Fibroblast of lung (primary cell): ENCODE measurements at regions not wholly inside any gene's neighbourhood (a gene's known extent, or its start where the extent isn't known, plus 50 kb on each side); places are given as distances from the start of the nearest gene placed in this dataset.

ENCODE experiments used
- DNase-seq, 2 donors: peaks; one replicate each; pipeline versions ENCODE4 v3.0.0 to v3.0.0-alpha.2; 2010; ENCODE audit warnings: low read depth in 2 of 2
- H2AFZ ChIP-seq: 2 replicates; pipeline ENCODE4 v1.5.1; 2012; ENCODE audit warnings: low read length, control low read depth, inconsistent platforms
- H3K27ac ChIP-seq: 2 replicates; pipeline ENCODE4 v1.5.1; 2011; ENCODE audit warnings: low read length, control low read depth; ENCODE audit not compliant: insufficient read depth
- H3K27me3 ChIP-seq: 2 replicates; pipeline ENCODE4 v1.5.1; 2011; ENCODE audit warnings: mild to moderate bottlenecking, low read length; ENCODE audit not compliant: control insufficient read depth, insufficient read depth
- H3K36me3 ChIP-seq: 2 replicates; pipeline ENCODE4 v1.5.1; 2011; ENCODE audit warnings: low read length; ENCODE audit not compliant: control insufficient read depth, insufficient read depth
- H3K4me1 ChIP-seq: 2 replicates; pipeline ENCODE4 v1.5.1; 2011; ENCODE audit warnings: low read length; ENCODE audit not compliant: control insufficient read depth, insufficient read depth; ENCODE audit errors: extremely low read depth
- H3K4me2 ChIP-seq: 2 replicates; pipeline ENCODE4 v1.5.1; 2011; ENCODE audit warnings: low read length, control low read depth; ENCODE audit not compliant: insufficient read depth; ENCODE audit errors: extremely low read depth
- H3K4me3 ChIP-seq, 4 experiments: fragments of 200-600 bp in 1 of 4; sonication (generic) in 1 of 4; replicated peaks in 1 of 4; 2 replicates each; pipeline ENCODE4 v1.5.1; 2011 to 2016; ENCODE audit warnings: low read length in 4 of 4, low read depth in 3 of 4, mild to moderate bottlenecking in 3 of 4, control low read depth in 2 of 4, inconsistent platforms in 1 of 4, mixed read lengths in 1 of 4; ENCODE audit not compliant: insufficient read depth in 1 of 4; ENCODE audit errors: control extremely low read depth in 1 of 4
- H3K79me2 ChIP-seq: 2 replicates; pipeline ENCODE4 v1.5.1; 2012; ENCODE audit warnings: mild to moderate bottlenecking, low read length, inconsistent platforms; ENCODE audit not compliant: control insufficient read depth, insufficient read depth
- H3K9ac ChIP-seq: 2 replicates; pipeline ENCODE4 v1.5.1; 2011; ENCODE audit warnings: mild to moderate bottlenecking, low read length, control low read depth; ENCODE audit not compliant: insufficient read depth
- H3K9me3 ChIP-seq: 2 replicates; pipeline ENCODE4 v1.5.1; 2012; ENCODE audit warnings: low read depth, low read length; ENCODE audit not compliant: control insufficient read depth, insufficient read depth
- H4K20me1 ChIP-seq: 2 replicates; pipeline ENCODE4 v1.5.1; 2011; ENCODE audit warnings: low read length; ENCODE audit not compliant: control insufficient read depth, insufficient read depth; ENCODE audit errors: extremely low read depth
- EZH2 ChIP-seq: IDR thresholded peaks from 2 replicates; pipeline ENCODE4 v1.5.1; 2012; ENCODE audit warnings: low read length, control low read depth, mild to moderate bottlenecking; ENCODE audit errors: missing control alignments
- TF ChIP-seq, protein P1 (sequence below), 2 donors: IDR thresholded peaks in 1 of 2; conservative IDR thresholded peaks in 1 of 2; 1 replicate in 1 of 2; 2 replicates in 1 of 2; pipeline ENCODE4 v1.5.1; 2011 to 2012; ENCODE audit warnings: low read length in 2 of 2, control low read depth in 1 of 2, inconsistent platforms in 1 of 2, low read depth in 1 of 2, mild to moderate bottlenecking in 1 of 2

DNA sequence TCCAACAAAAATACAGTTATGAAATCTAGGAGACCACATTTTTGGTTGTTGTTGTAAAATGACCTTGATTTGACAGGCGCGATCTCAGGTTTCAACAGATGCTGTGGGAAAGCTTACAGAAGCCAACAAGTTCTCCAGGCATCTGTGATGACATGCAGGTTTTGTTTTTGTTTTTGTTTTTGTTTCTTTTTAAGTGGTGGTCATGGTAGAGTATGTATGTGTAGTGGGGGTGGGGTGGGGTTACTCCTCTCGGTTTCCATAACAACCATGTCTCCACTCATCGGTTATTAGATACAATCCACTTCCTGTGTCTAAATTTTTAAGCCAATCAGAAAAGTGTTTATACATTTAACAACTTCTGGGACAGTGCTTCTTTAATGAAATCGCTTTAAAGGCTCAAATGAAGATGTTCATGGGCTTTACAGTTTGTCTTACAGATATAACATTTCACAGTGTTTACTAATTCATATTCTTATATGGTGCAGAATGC is 199.9 kb upstream of the FOXN3 start:
- peak overlapping the region; percentile 84 for H3K27ac ChIP-seq
- peaks cover 8% of the 10 kb centered on the region for H3K4me1 ChIP-seq
- H3K79me2 ChIP-seq, result peaks cover 1% of the 10 kb centered on the region
- H3K9ac ChIP-seq, result no peak overlapping the region
- no peaks in the 10 kb centered on the region for H3K27me3 ChIP-seq
- no peaks in the 10 kb centered on the region for H3K36me3 ChIP-seq
- TF ChIP-seq EZH2, result no peak
- TF ChIP-seq, protein P1, sequence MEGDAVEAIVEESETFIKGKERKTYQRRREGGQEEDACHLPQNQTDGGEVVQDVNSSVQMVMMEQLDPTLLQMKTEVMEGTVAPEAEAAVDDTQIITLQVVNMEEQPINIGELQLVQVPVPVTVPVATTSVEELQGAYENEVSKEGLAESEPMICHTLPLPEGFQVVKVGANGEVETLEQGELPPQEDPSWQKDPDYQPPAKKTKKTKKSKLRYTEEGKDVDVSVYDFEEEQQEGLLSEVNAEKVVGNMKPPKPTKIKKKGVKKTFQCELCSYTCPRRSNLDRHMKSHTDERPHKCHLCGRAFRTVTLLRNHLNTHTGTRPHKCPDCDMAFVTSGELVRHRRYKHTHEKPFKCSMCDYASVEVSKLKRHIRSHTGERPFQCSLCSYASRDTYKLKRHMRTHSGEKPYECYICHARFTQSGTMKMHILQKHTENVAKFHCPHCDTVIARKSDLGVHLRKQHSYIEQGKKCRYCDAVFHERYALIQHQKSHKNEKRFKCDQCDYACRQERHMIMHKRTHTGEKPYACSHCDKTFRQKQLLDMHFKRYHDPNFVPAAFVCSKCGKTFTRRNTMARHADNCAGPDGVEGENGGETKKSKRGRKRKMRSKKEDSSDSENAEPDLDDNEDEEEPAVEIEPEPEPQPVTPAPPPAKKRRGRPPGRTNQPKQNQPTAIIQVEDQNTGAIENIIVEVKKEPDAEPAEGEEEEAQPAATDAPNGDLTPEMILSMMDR (conservative IDR thresholded peaks at IDR 0.05 in 1 of 2, IDR thresholded peaks at IDR 0.05 in 1 of 2; ENCODE audit: low read depth in 1 of 2, low read length in 2 of 2), result no peak
- H3K4me2 ChIP-seq, result peak overlapping the region; percentile 91
- no peaks in the 10 kb centered on the region for H3K9me3 ChIP-seq
- H2AFZ ChIP-seq, result no peak overlapping the region
- peak overlapping the region; percentile 38 to 96 (median 67) for H3K4me3 ChIP-seq
- no peaks in the 10 kb centered on the region for H4K20me1 ChIP-seq
- DNase-seq, result peak; percentile 27 to 46

DNA sequence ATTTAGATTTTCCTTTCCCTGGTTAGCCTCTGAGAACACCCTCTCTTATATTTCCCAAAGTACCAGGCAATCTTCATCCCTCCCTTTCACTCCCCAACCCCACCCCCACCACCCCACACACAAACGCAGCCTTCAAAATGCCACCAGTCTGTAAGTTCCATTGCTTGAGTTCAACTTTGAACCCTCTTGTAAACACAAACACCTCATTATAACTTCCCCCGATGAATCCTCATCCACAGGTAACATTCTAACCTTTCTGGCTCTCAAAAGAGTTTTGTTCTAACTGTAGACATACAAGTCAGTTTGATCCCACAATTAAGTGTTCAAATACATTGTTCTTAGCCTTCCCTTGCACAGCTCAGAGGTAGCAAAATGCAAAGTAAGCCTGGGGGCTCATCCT is 199.4 kb upstream of the FOXN3 start:
- Histone ChIP-seq H3K79me2 (peaks cover 1% of the 10 kb centered on the region), H3K27me3 (no peaks in the 10 kb centered on the region), H3K36me3 (no peaks in the 10 kb centered on the region), H4K20me1 (no peaks in the 10 kb centered on the region), H3K4me1 (peaks cover 8% of the 10 kb centered on the region), H3K4me2 (no peak overlapping the region), H3K27ac (no peak overlapping the region), H3K9ac (no peak overlapping the region), H2AFZ (no peak overlapping the region), H3K4me3 (peak overlapping the region in 2 of 4 experiments; percentile 12 to 16), H3K9me3 (no peaks in the 10 kb centered on the region)
- TF ChIP-seq, protein P1 (conservative IDR thresholded peaks at IDR 0.05 in 1 of 2, IDR thresholded peaks at IDR 0.05 in 1 of 2; ENCODE audit: low read depth in 1 of 2, low read length in 2 of 2), result no peak
- TF ChIP-seq EZH2, result no peak
- no peak for DNase-seq

DNA sequence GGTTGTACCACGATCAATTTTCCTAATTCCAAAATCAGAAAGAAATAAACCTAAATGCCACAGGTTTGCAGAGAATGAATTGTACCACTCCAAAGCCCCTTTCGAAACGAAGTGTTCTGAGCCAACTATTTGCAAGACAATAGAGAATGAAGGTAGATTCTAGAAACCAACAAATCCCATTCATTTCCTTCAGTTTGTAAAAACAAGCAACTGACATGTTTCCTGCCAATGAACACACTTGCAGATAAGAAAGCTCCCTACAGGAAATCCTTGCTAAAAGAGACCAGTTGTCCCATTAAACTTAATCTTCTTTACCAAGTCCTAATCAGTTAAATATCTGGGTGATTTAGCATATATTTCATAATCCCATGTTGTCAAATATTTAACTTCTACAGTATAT is 198.4 kb upstream of the FOXN3 start:
- Histone ChIP-seq H3K27ac (no peak overlapping the region), H2AFZ (no peak overlapping the region), H3K4me3 (no peak overlapping the region), H3K4me1 (peaks cover 8% of the 10 kb centered on the region), H3K9ac (no peak overlapping the region), H3K4me2 (no peak overlapping the region), H4K20me1 (no peaks in the 10 kb centered on the region), H3K9me3 (no peaks in the 10 kb centered on the region), H3K36me3 (no peaks in the 10 kb centered on the region), H3K27me3 (no peaks in the 10 kb centered on the region), H3K79me2 (peaks cover 1% of the 10 kb centered on the region)
- TF ChIP-seq, protein P1 (conservative IDR thresholded peaks at IDR 0.05 in 1 of 2, IDR thresholded peaks at IDR 0.05 in 1 of 2; ENCODE audit: low read depth in 1 of 2, low read length in 2 of 2), result no peak
- no peak for TF ChIP-seq EZH2
- peak in 1 of 2 donors; percentile 49 for DNase-seq
